Stimulated activated CD8-positive, alpha-beta memory T cell treated with anti-CD3 and anti-CD28 coated beads, Interleukin-2, amount 100 ng/mL, for 48 hours (primary cell): ENCODE measurements at regions not wholly inside any gene's neighbourhood (a gene's known extent, or its start where the extent isn't known, plus 50 kb on each side); places are given as distances from the start of the nearest gene placed in this dataset.
A peak's percentile ranks its signal among the peaks of the same experiment; 100 is the strongest.

Experiments
- DNase-seq, 2 donors: peaks; one replicate each; pipeline ENCODE4 v3.0.0-alpha.2; 2020; ENCODE audit warnings: low read depth in 2 of 2

GRCh38 chr16:85401917-85402766 lies 211.0 kb upstream of the GSE1 start:
- DNase-seq: no peak

- no peak for DNase-seq
Measured at GRCh38 chr16:85402910-85403692, 210.0 kb upstream of the GSE1 start.

GRCh38 chr16:85403693-85404092 lies 209.4 kb upstream of the GSE1 start:
- no peak for DNase-seq

GRCh38 chr16:85412911-85413520 lies 200.1 kb upstream of the GSE1 start:
- no peak for DNase-seq

- no peak for DNase-seq
Measured at GRCh38 chr16:85413691-85414663, 199.1 kb upstream of the GSE1 start.

- no peak for DNase-seq
Measured at GRCh38 chr16:85415196-85416090, 197.7 kb upstream of the GSE1 start.

GRCh38 chr16:85416228-85417109 lies 196.7 kb upstream of the GSE1 start:
- peak; percentile 68 to 71 for DNase-seq

- DNase-seq: no peak
Measured at GRCh38 chr16:85417156-85417860, 195.8 kb upstream of the GSE1 start.

GRCh38 chr16:85418978-85419491 lies 194.1 kb upstream of the GSE1 start:
- no peak for DNase-seq

- DNase-seq: no peak
Measured at GRCh38 chr16:85419503-85420408, 193.4 kb upstream of the GSE1 start.

GRCh38 chr16:85420501-85421337 lies 192.4 kb upstream of the GSE1 start:
- peak; percentile 69 to 78 for DNase-seq

- DNase-seq: no peak
Measured at GRCh38 chr16:85421338-85422195, 191.6 kb upstream of the GSE1 start.

GRCh38 chr16:85422196-85422631 lies 190.9 kb upstream of the GSE1 start:
- no peak for DNase-seq

GRCh38 chr16:85422632-85423550 lies 190.2 kb upstream of the GSE1 start:
- no peak for DNase-seq
